Medulla oblongata (tissue), 1 donor: ENCODE measurements at regions not wholly inside any gene's neighbourhood (a gene's known extent, or its start where the extent isn't known, plus 50 kb on each side); places are given as distances from the start of the nearest gene placed in this dataset.

Experiments used
- DNase-seq: peaks from one replicate; pipeline ENCODE4 v3.0.0-alpha.2; 2015; ENCODE audit errors: extremely low spot score

DNA sequence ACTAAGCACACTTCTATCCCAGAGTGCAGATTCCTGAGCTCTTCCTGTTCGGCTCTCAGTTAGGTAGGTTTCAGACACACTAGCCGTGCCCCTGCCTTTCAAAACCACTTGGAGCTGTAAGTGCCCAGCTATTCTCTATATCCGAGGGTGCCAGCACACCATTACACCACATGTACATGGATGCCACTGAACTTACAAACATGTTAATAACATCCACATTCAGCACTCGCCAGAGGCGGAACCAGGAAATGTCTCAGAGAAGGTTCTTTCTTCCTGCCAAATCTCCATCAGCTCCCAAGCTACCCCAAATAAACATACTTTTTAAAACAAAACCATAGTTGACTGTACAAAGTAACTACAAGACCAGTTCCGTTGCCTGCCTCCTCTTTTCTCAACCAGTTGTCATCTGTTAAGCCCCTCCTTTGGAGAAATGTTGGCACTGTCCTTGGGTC is 78.4 kb upstream of the CTTNBP2NL start:
- DNase-seq: no peak

DNA sequence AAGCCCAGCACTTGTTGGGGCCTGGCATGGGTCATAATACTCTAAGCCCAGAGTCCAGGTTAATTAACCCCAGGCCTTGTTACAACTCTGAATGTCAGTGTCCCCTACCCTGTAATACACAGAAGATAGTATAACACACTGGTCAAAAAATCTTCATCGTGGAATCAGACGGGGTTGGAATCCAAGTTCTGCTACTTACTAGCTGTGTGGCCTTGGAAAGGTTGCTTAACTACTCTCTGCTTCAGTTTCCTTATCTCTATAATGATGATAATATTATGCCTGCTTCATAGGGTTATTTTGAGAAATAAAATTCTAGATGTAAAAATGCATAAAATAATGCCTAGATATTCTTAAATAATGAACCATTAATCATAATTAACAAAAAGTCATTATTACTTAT is 77.8 kb upstream of the CTTNBP2NL start:
- DNase-seq: no peak

DNA sequence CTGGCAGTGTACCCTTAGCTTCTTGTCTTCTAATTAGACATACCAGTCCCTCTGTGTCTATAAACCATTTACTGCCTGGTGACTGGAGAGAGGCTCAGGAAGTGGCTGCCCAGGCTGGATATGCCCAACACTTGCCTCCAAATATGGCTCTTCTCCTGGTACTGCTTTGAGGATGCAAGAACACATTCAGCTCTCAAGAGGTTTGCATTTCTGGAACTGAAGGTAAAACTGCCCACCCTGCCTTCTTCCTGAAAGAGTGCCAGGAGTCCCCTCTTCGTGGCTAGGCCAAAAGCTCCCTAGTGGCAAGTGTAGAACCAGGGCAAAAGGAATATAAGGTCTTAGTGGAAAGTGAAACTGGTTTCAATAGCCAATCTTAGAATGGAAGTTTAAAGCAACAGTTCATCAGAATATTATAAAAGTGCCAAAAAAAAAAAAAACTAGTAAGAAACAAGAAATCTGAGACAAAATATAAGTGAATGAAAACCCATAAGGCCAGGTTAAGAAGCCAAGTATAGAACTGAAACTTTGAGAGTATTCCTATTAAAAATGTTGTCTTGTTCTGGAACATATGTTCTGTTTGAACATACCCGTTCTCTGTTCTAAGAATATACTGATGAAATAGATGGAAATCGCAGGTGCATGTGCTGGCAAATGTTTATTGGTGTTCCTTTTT is 77.2 kb upstream of the CTTNBP2NL start:
- no peak for DNase-seq

DNA sequence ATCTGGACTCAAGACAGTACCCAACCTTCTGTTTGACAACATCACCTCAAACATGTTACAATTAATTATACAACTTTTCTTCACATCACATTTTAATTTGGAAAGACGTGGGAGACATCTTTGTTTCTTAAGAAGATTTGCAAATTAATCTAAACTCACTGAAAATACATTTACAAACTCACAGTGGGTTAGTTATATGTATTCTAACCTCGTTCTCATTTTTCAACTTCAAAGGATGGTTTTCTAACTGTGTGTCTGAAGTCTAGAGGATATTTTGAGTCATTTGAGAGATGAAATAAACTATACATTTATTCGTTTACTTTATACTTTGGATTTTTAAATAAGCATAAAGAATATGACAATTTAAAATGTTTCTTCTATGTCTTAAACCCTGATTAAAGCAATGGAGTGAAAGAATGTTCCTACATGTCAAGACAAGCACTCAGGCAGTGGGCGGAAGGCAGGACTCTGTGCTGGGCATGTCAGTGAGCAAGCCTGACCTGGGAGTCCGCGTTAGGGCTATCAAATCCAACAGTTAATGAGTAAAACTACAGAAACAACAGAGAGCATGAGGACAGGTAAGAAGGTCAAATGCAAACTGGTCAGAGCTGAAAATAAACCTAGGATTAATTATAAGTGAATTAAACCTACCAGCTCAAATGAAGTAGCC is 76.5 kb upstream of the CTTNBP2NL start:
- no peak for DNase-seq

DNA sequence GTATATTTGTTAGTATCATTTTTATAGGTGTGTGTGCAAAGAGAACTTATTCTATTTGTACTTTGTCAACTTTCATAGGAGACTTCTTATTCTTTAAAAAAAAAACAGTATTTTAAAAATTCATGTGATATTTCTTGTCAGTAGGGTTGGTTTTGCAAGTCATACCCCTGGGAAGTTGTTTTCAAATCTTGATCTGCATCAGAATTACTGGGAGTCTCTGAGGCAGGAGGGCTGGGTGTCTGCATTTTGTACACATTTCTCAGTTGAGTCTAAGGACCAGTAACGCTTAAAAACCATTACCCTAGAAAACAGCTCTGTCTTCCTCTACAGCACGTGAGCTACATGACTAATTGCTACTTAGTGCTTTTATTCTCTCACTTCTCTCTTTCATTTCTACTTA is 76.0 kb upstream of the CTTNBP2NL start:
- no peak for DNase-seq

DNA sequence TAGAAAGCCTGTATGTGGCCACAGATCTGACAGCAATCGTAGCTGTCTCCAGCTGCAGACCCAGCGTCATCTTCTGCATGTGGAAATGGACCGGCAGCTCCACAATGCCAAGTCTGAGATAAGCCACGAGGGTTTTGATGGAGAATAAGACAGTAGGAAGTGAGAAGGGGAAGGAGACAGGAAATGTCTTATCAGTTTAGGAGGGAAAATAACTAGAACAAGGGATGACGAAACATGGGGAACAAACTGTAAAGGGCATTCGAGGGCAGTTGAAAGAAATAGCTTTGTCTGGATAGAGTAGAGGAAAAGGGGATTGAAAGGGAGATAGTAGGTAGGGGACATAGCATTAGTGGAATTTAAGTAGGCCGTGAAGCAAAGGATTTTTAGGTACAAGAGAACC is 74.0 kb upstream of the CTTNBP2NL start:
- DNase-seq: no peak

DNA sequence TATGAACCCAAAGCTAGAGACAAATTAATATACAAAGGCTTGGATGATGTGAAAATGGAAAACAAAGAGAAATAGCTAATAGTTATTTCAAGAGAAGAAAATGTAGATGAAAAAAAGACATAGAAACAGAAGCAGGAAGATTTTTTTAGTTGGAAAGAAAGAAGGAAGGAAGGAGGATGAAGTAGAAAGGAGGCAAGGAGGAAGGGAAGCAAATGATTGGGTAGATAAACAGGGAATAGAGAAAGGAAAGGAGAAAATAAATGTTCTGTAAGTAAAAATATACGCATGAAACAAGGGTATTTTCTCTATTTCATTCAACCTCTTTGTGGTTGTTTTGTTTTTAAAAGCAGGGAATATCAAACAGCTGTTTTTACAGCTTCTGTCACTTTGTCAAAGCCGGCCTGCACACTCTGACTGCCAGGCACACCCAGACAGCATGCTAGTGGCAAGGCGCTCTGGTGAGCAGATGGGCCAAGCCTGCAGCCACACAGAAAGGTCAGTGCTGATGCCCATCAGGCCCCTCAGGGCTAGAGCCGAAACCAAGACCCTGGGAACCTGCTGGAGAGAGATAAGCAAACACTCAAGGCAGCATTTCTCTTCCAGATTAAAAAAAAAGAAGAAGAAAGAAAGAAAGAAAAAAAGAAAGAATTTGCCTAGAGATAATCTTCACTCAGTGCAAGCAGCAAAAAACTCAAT is 72.9 kb upstream of the CTTNBP2NL start:
- no peak for DNase-seq

DNA sequence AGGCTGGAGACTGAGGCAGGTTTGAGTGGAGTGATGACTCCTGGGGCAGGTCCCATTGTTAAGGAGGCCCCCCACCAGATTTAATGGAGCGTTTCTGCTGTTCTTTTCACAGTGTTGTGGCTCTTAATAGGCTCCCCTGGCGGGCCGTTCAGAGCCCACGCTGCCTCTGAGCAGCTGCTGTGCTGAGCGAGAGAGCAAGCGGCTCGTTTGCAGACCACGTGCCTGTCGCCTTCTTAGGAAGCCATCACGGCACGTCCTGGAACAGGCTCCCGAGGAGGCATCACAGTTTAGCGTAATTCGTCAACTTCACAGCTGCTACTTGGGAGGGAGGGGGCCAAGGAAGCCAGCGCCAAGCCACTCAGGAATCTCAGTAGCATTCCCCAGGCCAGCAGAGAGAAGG is 70.5 kb upstream of the CTTNBP2NL start:
- no peak for DNase-seq

DNA sequence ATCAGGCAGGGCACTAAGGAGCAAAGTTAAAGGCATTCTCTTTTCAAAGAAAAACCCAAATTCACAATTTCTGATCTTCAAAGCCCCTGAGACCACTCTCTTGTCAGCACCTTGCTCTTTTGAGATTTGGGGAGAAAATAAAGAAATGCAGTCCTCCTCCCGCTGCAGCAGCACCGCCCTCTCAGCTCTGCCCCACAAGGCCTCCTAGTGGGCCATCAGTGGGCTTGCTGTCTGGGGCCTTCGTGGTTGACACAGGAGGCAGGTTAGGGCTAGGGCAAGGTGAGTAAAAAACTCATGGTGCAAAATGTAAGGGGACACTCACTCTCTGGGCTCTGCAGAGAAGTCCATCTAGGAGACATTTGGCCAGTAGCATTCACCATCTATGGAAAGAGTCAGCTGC is 67.4 kb upstream of the CTTNBP2NL start:
- no peak for DNase-seq

DNA sequence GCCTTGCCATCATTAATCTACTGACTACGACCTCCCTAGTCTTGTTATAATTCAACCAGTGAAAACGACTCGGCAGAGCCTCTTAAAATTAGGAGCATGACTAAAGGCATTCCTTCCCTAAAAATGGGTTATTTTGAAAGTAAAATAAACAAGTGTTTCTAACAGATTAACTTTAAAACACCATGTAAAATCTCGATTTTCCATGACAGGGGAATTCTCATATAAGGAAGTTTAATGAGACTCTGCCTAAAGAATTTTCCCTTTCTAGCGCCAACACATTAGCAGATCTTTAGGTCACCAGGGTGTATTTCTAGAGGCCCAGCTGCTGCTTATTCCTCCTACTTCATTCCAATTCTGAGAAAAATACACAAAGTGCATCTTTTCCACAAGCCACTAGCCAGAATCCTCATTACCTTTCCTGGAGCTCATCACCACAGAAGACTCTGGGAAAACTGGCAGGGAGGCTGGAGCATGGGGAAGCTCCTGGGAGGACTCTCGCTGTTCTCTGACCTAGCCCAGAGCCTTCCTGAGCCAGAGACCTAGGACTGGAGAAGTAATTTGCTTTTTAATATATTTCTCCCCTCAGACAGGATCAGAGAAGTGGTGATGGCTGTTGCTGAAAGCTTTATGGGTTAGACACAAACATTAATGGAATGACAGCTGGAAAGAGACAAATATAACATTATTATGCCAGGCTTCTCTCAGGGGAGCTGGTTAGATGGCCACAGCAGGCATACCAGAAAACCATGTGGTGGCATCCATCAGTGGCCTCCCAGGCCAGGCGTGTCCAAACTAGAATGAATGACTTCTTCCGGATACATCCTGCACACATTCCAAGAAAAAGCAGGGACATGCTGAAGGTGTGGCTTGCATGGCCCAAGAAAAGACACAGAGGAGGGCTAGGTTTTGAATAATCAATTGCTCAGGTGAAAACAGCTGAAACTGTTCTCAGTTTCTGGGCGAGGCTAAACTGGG is 63.6 kb upstream of the CTTNBP2NL start:
- no peak for DNase-seq

DNA sequence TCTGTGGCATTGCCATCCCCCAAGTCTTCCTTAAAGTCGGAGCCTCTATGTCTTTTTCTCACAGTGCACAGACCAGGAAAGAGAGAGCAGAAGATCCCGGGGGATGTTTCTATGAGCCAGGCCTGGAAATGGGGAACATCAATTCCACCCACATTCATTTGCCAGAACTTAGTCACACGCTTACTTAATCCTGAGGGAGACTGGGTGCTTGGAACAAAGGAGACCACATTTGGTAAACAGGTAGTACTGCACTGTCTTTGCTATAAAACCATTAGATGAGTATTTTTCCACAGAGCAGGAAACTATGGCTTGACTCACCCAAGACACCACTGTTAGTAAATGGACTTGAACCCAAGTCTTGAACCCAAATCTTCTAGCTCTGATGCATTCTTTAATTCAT is 60.7 kb upstream of the CTTNBP2NL start:
- no peak for DNase-seq

DNA sequence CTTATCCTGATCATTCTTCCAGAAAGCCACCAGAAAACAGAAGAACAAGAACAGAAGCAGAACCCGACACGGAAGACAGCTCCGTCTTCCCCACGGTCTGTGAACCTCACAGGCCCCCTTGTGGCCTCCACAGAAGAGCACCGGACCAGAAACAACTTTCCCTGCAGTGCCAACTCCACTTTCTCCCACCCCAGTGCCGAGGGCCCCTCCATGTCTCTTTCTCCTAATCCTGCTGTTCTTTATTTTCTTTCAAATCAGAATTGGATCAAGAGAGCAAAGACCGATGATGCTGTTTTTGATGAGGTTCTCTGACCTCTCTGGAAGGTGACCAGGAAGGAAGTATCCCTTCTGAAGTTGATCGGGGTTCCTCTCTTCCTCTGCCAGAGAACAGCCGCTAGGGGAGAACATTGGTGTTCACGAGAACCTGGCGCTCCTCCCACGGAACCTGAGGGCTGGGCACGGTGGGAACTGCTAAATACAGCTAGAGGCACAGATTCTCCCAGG is 58.9 kb upstream of the CTTNBP2NL start:
- peak; percentile 58 for DNase-seq

DNA sequence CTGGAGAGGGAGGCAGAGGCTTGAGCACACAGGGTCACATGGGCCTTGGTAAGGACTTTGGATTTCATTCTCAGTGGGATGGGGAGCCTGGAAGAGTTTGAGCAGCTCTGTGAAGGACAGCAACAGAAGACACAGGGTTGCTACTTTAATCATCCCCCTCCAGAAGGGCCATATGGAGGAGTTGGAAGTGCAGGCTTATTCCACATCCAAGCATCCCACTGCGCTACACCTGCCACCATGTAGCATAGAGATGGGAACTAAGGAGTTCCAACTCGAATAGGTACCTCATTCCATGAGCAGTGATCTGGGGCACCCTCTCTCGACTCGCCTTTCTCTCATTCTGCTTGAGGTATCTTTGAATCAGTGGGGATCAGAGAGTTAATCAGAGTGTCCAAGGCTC is 54.0 kb upstream of the CTTNBP2NL start:
- DNase-seq: no peak

DNA sequence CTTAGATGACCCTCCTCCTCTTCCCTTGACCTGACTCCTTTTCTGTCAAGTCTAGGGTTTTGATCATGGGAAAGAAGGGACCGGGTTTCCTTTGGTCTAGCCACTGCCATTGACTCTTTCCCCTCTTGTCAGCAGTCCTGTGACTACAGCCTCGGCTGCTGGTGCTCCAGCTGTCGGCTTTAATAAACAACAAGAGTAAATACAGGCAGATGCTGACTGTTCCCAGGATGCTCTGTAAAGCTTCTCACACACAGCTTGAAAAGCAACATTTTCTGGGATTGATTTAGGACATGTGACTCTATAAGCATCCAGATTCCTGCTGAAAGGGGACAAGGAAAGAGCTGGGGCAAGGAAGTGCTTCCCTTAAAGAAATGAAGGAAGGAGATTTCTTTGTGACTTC is 53.5 kb upstream of the CTTNBP2NL start:
- DNase-seq: no peak

DNA sequence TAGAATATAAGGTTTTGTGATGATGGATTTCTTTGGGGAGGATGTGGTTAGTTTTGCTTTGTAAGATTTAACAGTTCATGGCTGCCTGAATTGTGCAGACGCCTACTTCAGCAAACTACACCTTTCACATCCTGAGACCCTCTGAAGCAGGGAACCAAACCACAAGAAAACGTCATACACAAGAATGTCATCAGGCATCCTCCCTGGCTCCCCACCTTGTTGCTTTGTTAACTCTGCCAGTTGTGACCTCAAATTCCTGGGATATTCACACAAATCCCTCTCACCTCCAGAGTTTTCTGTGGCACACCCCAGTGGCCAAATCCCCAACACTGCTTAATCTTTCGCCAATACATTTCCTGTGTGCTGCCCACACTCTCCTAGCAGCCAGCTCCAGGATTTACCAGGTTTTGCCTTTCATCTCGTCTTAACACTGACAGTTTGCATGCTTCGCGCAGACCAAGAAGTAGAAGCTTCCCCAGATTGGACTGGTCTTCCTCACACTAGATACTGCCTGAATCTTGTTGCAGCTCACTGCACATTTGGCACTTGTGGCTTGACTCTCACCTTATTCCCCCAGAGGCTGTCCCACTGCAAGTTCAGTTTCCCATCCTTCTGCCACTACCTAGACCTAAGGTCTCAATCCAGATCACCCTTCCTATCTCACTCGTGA is 51.1 kb upstream of the CTTNBP2NL start:
- no peak for DNase-seq
